Stromal cell of bone marrow (primary cell): ENCODE measurements at regions not wholly inside any gene's neighbourhood (a gene's known extent, or its start where the extent isn't known, plus 50 kb on each side); places are given as distances from the start of the nearest gene placed in this dataset.

Experiments
- DNase-seq: peaks from one replicate; pipeline ENCODE4 v3.0.0-alpha.2; 2012; ENCODE audit warnings: low read depth

- no peak for DNase-seq
Observed at GRCh38 chr14:40903709-40904108, 703.0 kb upstream of the LRFN5 start.

- DNase-seq: no peak
Observed at GRCh38 chr14:40899435-40899834, 707.2 kb upstream of the LRFN5 start.

GRCh38 chr14:40894846-40895245 is 711.8 kb upstream of the LRFN5 start:
- DNase-seq: no peak

GRCh38 chr14:40889126-40889525 is 717.5 kb upstream of the LRFN5 start:
- no peak for DNase-seq

- no peak for DNase-seq
Observed at GRCh38 chr14:40887912-40888311, 718.8 kb upstream of the LRFN5 start.

- no peak for DNase-seq
Observed at GRCh38 chr14:40870252-40870651, 736.4 kb upstream of the LRFN5 start.

GRCh38 chr14:40859055-40859454 is 747.6 kb upstream of the LRFN5 start:
- no peak for DNase-seq

GRCh38 chr14:40855343-40855742 is 751.3 kb upstream of the LRFN5 start:
- DNase-seq: no peak

GRCh38 chr14:40850191-40850590 is 756.5 kb upstream of the LRFN5 start:
- DNase-seq: no peak

- DNase-seq: no peak
Observed at GRCh38 chr14:40847480-40847879, 759.2 kb upstream of the LRFN5 start.

GRCh38 chr14:40842816-40843215 is 763.9 kb upstream of the LRFN5 start:
- no peak for DNase-seq

GRCh38 chr14:40841886-40842285 is 764.8 kb upstream of the LRFN5 start:
- no peak for DNase-seq

- no peak for DNase-seq
Observed at GRCh38 chr14:40838601-40839000, 768.1 kb upstream of the LRFN5 start.

- DNase-seq: no peak
Observed at GRCh38 chr14:40806471-40806870, 800.2 kb upstream of the LRFN5 start.

GRCh38 chr14:40796168-40796567 is 810.5 kb upstream of the LRFN5 start:
- no peak for DNase-seq

- no peak for DNase-seq
Observed at GRCh38 chr14:40784860-40785259, 821.8 kb upstream of the LRFN5 start.

- DNase-seq: no peak
Observed at GRCh38 chr14:40762685-40763084, 844.0 kb upstream of the LRFN5 start.

- no peak for DNase-seq
Observed at GRCh38 chr14:40762177-40762576, 844.5 kb upstream of the LRFN5 start.

GRCh38 chr14:40760704-40761103 is 846.0 kb upstream of the LRFN5 start:
- no peak for DNase-seq

- no peak for DNase-seq
Observed at GRCh38 chr14:40758076-40758475, 848.6 kb upstream of the LRFN5 start.

- DNase-seq: no peak
Observed at GRCh38 chr14:40757376-40757950, 849.2 kb upstream of the LRFN5 start.

- no peak for DNase-seq
Observed at GRCh38 chr14:40733206-40733605, 873.5 kb upstream of the LRFN5 start.

GRCh38 chr14:40727107-40727506 is 879.6 kb upstream of the LRFN5 start:
- no peak for DNase-seq

GRCh38 chr14:40713387-40713786 is 893.3 kb upstream of the LRFN5 start:
- no peak for DNase-seq

- no peak for DNase-seq
Observed at GRCh38 chr14:40697231-40697630, 909.4 kb upstream of the LRFN5 start.
